ES-I3 (cell line): ENCODE measurements at regions not wholly inside any gene's neighbourhood (a gene's known extent, or its start where the extent isn't known, plus 50 kb on each side); places are given as distances from the start of the nearest gene placed in this dataset.
"Not testable (repeated sequence)": the region's sequence is repeated elsewhere in the genome, so short reads cannot be mapped to it uniquely, and the experiment has no call there.

ENCODE experiments used
- H3K36me3 ChIP-seq: 2 replicates; pipeline ENCODE4 v1.6.1; 2013; ENCODE audit warnings: mild to moderate bottlenecking, low read length, control low read depth, moderate library complexity; ENCODE audit not compliant: insufficient read depth
- H3K4me1 ChIP-seq: 2 replicates; pipeline ENCODE4 v1.6.1; 2013; ENCODE audit warnings: mild to moderate bottlenecking, control low read depth, low read length; ENCODE audit not compliant: insufficient read depth
- H3K9ac ChIP-seq: 2 replicates; pipeline ENCODE4 v1.6.1; 2013; ENCODE audit warnings: low read depth, mild to moderate bottlenecking, low read length, moderate library complexity
- H3K9me3 ChIP-seq: 2 replicates; pipeline ENCODE4 v1.6.1; 2013; ENCODE audit warnings: mild to moderate bottlenecking, low read length, moderate library complexity; ENCODE audit not compliant: control insufficient read depth, insufficient read depth

DNA sequence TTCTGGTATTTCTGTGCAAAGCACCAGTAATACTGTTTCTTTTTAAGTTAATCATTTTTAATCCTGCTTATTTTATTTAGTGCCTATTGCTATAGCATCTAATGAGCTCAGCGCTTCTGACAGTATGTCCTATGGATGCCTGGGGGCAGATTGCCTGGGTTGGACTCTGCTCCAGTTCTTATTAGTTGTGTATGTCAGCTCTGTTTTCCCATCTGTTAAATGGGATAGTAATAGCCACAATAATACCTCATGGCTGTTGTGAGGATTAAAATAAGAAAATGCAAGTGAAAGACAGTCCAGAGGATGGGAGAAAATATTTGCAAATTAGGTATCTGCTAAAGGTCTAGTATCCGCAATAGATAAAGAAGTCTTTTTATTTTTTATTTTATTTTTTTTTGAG, 87.0 kb downstream of the UTRN start:
- Histone ChIP-seq H3K36me3 (no peaks in the 10 kb centered on the region), H3K4me1 (no peaks in the 10 kb centered on the region)

DNA sequence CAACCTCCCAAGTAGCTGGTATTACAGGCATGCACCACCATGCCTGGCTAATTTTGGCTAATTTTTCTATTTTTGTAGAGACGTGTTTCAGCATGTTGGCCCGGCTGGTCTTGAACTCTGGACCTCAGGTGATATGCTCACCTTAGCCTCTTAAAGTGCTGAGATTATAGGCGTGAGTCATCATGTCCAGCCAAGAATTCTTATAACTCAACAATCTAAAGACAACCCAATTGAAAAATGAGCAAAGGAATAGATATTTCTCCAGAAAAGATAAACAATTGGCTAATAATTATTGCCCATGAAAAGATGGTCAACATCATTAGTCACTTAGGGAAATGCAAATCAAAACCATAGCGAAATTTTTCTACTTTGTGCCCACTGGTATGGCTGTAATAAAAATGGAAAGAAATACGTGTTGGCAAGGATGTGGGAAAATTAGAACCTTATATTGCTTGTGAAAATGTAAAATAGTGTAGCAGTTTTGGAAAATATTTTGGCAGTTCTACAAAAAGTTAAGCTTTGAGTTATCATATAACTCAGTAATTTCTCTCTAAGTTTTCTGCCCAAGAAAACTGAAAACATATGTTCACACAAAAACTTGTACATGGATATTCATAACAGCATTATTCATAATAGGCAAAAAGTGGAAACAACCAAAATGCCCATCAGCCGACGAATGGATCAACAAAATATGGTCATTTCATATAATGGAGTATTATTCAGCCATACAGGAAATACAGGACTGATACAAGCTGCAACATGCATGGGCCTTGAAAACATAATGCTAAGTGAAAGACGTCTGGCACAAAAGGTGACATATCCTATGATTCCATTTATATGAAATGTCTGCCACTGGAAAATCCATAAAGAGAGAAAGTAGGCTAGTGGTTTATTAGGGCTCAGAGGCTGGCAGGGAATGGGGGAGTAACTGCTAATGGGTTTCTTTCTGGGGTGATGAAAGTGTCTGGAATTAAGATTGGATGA, 87.8 kb downstream of the UTRN start:
- no peaks in the 10 kb centered on the region for H3K4me1 ChIP-seq
- no peak overlapping the region for H3K9ac ChIP-seq
- no peaks in the 10 kb centered on the region for H3K36me3 ChIP-seq
- no peaks in the 10 kb centered on the region; the same call in 1 of the 2 replicates for H3K9me3 ChIP-seq

More for the DNA sequence above, 87.0 kb downstream of the UTRN start:
- Histone ChIP-seq H3K9ac (no peak overlapping the region), H3K9me3 (no peaks in the 10 kb centered on the region; the same call in 1 of the 2 replicates)

DNA sequence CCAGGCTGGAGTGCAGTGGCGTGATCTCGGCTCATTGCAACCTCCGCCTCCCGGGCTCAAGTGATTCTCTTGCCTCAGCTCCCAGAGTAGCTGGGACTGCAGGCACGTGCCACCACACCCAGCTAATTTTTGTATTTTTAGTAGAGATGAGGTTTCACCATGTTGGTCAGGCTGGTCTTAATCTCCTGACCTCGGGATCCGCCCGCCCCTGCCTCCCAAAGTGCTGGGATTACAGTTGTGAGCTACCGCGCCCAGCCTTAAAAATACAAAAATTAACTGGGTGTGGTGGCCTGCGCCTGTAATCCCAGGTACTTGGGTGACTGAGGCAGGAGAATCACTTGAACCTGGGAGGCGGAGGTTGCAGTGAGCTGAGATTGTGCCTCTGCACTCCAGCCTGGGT, 89.4 kb downstream of the UTRN start:
- H3K36me3 ChIP-seq, H3K9me3 ChIP-seq, H3K9ac ChIP-seq, H3K4me1 ChIP-seq: not testable (repeated sequence)

DNA sequence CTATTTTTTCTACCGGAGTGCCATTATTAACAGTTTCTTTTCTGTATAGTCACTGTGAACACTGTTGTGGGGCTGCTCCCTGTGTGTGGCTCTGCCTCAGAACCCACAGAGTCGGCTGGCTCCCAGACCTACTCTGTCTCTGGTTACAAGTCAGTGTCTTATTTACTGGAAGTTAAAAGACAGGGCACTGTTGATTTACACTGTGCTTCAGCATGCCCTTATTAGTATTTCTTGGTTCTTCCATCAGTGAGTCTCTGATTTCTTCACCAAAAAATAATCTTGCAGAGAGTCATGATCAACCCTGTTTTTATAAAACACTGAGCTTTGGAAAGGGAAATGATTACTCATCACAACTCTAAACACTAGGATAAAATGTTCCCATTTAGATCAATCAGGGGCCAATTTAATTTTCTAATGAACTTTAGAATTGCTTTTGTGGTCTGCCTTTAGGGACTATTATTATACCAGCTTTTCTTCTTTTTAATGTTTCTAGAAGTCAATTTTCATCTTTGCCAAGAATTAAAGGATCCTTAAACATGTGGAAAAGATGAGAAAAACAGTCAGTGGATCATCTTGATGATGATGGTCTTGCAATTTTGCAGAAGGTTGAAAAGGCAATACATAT, 92.6 kb downstream of the UTRN start:
- Histone ChIP-seq H3K36me3 (no peaks in the 10 kb centered on the region), H3K9ac (no peak overlapping the region)

DNA sequence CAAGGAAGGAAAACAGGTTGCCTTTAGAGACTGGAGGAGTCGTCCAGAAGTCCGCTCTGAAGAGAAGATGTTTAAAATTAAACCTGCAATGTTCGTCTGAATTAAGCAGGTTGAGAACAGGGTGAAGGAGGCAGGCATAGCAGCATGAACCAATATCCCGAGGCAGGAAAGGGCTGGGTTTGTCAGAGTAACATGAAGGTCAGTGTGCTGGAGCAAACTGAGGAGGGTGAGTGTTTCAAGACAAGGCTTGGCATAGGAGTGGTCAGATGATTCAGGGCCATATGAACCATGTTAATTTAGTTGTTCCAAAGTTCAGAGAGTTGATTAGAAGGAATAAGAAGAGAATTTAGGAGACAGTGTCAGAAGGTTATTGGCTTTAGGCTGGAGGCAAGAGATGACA, 93.3 kb downstream of the UTRN start:
- no peaks in the 10 kb centered on the region for H3K4me1 ChIP-seq
- peaks cover 14% of the 10 kb centered on the region for H3K9me3 ChIP-seq
- no peak overlapping the region for H3K9ac ChIP-seq
- no peaks in the 10 kb centered on the region for H3K36me3 ChIP-seq

More for the DNA sequence above, 92.6 kb downstream of the UTRN start:
- H3K4me1 ChIP-seq = no peaks in the 10 kb centered on the region
- peaks cover 13% of the 10 kb centered on the region for H3K9me3 ChIP-seq

DNA sequence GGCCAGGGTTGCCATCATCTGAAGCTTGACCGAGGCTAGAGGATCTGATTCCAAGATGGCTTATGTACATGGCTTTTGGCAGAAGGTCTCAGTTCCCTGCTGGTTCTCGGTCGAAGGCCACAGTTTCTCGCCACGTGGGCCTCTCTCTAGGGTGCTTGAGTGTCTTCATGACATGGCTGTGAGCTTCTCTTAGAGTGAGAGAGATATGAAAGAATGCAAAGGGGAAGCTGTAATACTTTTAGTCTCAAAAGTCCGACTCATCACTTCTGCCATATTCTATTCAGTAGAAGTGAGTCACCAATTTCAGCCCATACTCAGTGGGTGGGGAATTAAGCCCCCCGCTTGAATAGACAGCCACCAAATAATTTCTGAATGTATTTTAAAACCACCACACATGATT, 94.2 kb downstream of the UTRN start:
- Histone ChIP-seq H3K4me1 (no peaks in the 10 kb centered on the region), H3K9me3 (peaks cover 15% of the 10 kb centered on the region), H3K9ac (no peak overlapping the region), H3K36me3 (no peaks in the 10 kb centered on the region)

GRCh38 chr6:144381499-144381898, 96.4 kb downstream of the UTRN start:
- H3K9me3 ChIP-seq = peaks cover 15% of the 10 kb centered on the region
- not testable (repeated sequence) for H3K4me1 ChIP-seq, H3K36me3 ChIP-seq, H3K9ac ChIP-seq

DNA sequence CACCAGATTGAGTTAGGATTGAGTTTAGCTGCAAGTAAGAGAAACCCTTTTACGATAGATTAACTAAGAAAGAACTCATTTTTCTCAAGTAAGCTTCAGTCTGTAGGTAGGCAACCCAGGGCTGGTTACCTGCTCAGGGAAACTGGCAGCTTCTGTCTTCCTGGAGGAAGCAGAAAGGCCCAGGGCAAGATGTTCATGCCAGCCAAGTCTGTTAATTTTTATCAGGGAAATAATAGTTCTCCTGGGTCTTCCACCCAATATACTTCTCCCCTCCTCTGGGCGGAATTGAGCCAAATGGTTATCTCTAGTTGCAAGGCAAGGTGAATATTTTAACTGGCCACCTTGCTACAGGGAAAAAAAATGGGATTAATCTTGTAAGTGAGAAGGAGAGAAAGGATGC, 98.2 kb downstream of the UTRN start:
- Histone ChIP-seq H3K4me1 (no peaks in the 10 kb centered on the region), H3K9me3 (peaks cover 15% of the 10 kb centered on the region), H3K36me3 (no peaks in the 10 kb centered on the region), H3K9ac (no peak overlapping the region)

GRCh38 chr6:144384427-144384826, 99.3 kb downstream of the UTRN start:
- Histone ChIP-seq H3K9ac (no peak overlapping the region), H3K4me1 (no peaks in the 10 kb centered on the region), H3K36me3 (no peaks in the 10 kb centered on the region), H3K9me3 (peaks cover 15% of the 10 kb centered on the region)

GRCh38 chr6:144389474-144389873, 104.3 kb downstream of the UTRN start:
- H3K9ac ChIP-seq, H3K4me1 ChIP-seq, H3K9me3 ChIP-seq, H3K36me3 ChIP-seq: not testable (repeated sequence)

GRCh38 chr6:144390202-144390601, 105.1 kb downstream of the UTRN start:
- H3K9ac ChIP-seq = no peak overlapping the region
- H3K9me3 ChIP-seq = no peaks in the 10 kb centered on the region
- H3K36me3 ChIP-seq = no peaks in the 10 kb centered on the region
- H3K4me1 ChIP-seq = peaks cover 6% of the 10 kb centered on the region; the same call in 1 of the 2 replicates

DNA sequence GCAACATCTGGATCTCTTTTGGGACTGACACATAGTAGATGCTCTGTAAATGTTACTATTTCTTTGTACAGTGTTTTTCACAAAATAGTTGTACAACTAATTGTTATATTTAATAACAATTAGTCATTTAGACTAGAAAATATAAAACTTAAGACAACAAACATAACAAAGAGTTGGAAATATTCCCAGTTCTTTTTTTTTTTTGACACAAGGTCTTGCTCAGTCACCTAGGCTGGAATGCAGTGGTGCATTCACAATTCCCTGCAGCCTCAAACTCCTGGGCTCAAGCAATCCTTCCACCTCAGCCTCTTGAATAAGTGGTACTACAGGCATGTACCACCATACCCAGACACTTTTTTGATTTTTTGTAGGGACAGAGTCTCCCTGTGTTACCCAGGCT, 105.8 kb downstream of the UTRN start:
- Histone ChIP-seq H3K9me3 (no peaks in the 10 kb centered on the region), H3K9ac (no peak overlapping the region), H3K36me3 (no peaks in the 10 kb centered on the region), H3K4me1 (peaks cover 6% of the 10 kb centered on the region; the same call in 1 of the 2 replicates)

DNA sequence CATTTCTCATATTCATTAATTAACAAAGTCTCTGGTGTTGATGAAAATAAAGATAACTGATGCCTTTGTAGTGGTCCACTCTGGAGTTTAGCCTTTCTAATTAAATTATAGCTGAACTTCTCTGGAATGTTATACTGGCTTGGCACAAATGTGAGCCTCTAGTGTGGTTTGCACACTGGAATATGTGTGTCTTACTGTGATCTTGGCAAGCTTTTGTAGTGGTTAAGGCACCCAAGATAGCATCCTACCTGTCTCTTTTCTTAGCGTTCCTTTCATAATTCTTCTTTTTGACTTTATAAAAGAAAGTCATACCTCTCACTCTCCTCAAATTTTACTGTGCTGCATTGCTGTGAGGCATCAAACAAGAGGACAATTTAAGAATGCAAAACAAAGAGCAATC, 107.4 kb downstream of the UTRN start:
- Histone ChIP-seq H3K9me3 (no peaks in the 10 kb centered on the region; the same call in 1 of the 2 replicates), H3K4me1 (peaks cover 6% of the 10 kb centered on the region; the same call in 1 of the 2 replicates), H3K36me3 (no peaks in the 10 kb centered on the region), H3K9ac (no peak overlapping the region)

GRCh38 chr6:144394210-144394609, 109.1 kb downstream of the UTRN start:
- Histone ChIP-seq H3K4me1 (peaks cover 6% of the 10 kb centered on the region; the same call in 1 of the 2 replicates), H3K9me3 (peaks cover 4% of the 10 kb centered on the region; the same call in 1 of the 2 replicates), H3K9ac (no peak overlapping the region), H3K36me3 (no peaks in the 10 kb centered on the region)

DNA sequence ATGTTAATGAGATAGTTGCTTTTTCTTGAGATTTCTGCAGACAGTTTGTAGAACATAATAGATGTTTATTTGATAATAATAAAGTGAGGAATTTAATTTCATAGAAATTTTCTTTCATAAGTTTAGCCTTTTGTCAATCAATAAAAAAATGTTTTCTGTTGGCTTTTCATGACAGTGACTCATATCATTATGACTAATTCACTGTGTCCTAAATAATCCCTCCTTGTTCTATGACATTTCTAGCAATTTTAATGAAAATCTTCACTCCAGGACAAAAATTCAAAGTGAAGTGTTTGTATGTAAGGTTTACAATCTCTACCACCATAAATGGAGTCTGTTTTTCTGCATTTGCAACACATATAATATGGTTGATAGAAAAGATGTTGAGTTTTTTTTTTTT, 109.9 kb downstream of the UTRN start:
- no peaks in the 10 kb centered on the region for H3K36me3 ChIP-seq
- peaks cover 4% of the 10 kb centered on the region; the same call in 1 of the 2 replicates for H3K9me3 ChIP-seq
- no peak overlapping the region for H3K9ac ChIP-seq
- peaks cover 6% of the 10 kb centered on the region; the same call in 1 of the 2 replicates for H3K4me1 ChIP-seq
